Stimulated activated CD4-positive, alpha-beta T cell treated with anti-CD3 and anti-CD28 coated beads, Interleukin-2, amount 100 ng/mL, for 4 hours (primary cell): ENCODE measurements at regions not wholly inside any gene's neighbourhood (a gene's known extent, or its start where the extent isn't known, plus 50 kb on each side); places are given as distances from the start of the nearest gene placed in this dataset.

ENCODE experiments used
- DNase-seq: peaks from one replicate; pipeline ENCODE4 v3.0.0-alpha.2; 2020; ENCODE audit warnings: low read depth

DNA sequence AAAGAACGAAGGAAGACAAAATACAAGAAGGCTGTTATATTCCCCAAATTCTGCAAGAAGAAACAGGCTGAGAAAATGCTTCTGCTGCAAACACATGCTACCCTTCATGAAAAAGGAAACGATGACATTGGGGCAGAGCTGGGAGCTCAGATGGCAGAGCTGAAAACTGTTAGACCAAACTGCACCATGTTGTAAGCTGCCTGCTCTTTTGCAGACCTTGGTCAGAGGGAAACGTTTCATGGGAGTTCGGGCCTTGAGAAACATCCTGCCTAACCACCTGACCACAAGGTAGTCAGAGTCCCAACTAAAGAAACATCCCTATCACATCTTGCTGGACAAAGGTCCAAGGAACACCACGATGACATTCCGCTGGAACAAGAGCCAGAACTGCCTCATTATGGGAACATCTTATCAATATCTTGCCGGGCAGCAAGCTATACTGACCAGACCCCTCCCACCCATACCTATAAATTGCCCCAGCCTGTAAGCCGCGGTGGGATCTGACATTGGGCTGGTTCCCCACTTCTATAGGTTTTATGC is 110.7 kb upstream of the CTSC start:
- DNase-seq = no peak

- DNase-seq = no peak
Observed at GRCh38 chr11:88447281-88447680, 109.7 kb upstream of the CTSC start.

DNA sequence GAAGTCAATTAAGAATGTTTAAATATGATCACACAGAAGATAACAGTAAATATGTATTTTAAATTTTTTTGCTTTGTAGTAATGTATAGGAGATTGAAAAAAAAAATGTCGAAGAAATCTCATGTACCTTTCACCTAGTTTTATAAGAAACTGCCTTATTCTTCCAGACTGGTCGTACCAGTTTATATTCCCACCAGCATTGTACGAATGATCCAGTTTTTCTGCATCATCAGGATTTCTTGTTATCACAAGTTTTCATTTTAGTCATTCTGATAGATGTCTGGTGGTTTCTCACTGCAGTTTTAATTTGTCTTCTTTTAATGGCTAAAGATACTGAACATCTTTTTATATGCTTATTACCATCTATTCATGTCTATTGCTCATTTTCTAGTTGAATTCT is 101.8 kb upstream of the CTSC start:
- DNase-seq = no peak

- DNase-seq = no peak
Observed at GRCh38 chr11:88438721-88439120, 101.2 kb upstream of the CTSC start.

DNA sequence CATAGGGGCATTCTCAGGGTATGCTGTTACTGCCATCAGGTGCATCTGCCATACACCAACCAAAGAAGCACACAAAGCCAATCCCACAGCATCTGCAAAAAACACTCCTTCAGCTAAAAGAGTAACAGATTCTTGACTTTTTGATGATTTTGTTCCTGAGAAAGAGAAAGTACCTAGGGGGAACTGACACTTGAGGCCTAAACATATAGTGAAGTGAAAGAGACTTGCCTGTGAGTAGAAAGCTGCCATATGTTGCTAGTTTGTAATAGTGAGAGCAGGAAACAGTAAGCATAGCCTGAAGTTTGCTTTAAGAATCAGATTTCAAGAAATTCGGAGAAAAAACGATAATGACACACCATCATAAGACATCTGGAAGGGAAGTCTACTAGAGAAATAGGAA is 97.9 kb upstream of the CTSC start:
- no peak for DNase-seq

DNA sequence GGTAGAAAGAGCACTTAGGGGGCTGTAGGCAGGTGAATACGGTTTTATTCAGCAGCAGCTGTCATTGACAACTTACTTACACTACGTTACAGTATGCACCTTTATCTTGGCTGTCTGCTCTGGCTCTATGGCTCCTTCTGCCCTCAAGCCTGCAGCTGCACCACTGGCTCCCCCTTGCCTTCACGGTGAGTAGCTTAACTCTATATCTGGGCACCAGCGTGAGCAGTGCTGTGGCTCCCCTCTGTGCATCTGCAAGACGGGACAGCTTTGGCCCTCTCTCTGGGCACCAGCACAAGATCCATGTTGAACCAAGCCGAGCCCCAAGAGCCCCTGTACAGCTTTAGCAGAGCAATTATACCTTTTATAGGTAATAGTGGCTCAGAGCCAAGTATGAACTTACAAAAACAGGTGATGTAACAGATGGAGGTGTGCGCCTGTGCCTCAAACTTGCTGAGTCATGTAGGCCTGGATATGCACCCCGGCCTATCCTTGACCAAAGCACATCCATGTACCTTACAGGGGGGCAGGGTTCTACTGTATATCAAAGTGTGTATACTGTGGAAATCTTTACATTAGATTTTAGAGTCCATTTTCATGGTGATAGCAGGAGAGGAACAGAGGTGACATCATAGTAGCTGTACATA is 96.9 kb upstream of the CTSC start:
- DNase-seq = no peak

- DNase-seq = no peak
Observed at GRCh38 chr11:88433536-88434230, 96.1 kb upstream of the CTSC start.

DNA sequence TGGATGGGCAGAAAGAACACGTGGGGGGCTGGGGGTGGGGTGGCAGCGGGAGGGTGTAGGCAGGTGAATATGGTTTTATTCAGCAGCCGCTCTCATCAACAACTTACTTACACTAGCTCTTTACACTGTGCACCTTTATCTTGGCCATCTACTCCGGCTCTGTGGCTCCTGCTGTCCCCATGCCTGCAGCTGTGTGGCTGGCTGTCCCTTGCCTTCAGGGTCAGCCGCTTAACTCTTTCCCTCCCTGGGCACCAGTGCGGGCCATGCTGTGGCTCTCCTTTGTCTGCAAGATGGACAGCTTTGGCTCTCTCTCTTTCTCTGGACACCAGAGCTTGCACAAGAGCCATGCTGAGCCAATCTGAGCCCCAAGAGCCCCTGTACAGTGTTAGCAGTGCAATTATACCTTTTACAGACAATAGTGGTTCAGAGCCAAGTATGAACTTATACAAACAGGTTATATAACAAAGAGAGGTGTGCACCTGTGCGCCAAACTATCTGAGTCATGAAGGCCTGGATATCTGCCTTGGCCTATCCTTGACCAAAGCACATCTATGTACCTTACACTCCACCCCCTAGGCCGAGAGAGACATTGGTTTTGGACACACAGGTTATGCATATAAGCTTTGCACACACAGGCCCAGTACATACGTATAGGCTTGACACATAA is 94.3 kb upstream of the CTSC start:
- no peak for DNase-seq

GRCh38 chr11:88428959-88429358 is 91.4 kb upstream of the CTSC start:
- DNase-seq = no peak

- no peak for DNase-seq
Observed at GRCh38 chr11:88427719-88428118, 90.2 kb upstream of the CTSC start.

DNA sequence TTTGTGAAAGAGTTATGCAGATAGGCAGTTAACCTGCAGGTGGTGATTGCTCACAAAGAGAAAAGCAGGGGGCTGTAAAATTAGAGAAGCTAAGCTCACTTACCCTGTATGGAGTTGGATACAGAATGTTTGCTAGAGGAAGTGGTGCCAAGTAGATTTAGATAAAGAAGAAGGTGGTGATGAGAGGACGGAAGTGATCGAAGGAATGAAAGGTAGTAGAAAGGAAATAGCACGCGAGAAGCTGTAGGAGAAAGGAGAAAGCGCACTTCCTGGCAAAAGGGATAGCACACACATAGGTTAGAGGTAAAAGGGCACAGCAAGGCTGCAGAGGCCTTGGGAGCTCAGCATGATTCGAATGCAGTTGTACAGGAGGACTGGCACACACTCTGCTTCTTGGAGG is 87.3 kb upstream of the CTSC start:
- DNase-seq = no peak

DNA sequence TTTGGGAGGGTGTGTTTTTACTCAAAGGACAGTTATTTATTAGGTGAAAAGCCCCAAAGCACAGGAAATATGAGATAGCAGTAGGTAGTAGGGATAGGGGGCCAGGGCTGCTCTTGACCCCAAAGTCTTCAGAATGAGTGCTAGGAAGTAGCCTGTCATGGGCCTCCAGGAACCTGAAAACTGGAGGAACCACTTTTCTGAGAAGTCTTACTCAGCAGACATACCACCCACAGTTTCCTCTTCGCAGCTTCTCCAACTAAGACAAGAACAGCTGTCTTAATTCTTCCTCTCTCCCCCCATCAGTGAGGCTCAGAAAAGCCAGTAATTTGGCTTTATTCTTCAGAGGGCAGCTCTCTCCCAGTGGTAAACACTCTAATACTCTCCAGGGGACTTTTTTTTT is 84.0 kb upstream of the CTSC start:
- DNase-seq = peak; percentile 45

DNA sequence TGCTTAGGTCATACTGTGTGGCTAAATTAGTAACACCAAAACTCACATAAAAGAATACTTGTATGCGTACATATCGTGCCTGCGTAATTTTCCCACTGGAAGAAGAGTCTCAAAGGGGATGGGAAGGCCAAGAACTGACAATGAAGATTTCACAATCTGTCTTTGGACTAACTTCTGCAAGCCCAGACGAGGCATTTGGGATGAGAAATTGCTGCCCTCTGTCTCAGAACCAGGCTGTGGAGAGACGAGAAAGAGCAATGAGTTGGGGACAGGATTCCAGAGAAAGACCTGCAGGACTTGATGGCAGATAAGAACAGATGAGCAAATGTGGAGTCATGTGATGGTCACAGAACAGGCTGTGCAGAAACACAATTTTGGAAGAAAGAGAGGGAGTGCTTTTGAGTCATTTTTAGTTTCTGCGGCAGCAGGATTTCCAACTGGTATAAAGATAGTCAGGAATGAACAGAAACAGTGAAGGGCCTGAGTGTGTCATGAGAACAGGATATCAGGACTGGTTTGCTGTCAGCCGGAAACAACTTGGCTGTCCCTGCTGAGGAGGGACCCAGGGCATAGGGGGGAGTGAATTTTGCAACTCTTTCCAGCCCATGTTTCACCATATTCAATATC is 82.7 kb upstream of the CTSC start:
- DNase-seq = no peak

DNA sequence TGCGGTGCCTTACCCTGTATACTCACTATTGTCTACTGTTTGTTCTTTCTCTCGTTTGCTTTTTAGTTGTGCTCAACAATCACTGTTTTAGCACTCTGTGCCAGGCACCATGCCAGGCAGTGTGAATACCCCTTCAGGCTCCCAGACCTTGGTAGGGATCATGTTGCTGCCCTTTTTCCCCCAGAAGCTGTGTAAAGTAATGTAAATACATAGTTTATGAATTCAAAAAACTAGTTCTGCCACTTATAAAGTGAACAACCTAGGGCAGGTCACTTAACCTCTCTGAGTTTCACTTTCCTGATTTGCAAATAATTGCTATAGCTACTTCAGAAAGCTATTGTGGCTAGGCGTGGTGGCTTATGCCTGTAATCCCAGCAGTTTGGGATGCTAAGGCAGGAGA is 81.0 kb upstream of the CTSC start:
- no peak for DNase-seq

DNA sequence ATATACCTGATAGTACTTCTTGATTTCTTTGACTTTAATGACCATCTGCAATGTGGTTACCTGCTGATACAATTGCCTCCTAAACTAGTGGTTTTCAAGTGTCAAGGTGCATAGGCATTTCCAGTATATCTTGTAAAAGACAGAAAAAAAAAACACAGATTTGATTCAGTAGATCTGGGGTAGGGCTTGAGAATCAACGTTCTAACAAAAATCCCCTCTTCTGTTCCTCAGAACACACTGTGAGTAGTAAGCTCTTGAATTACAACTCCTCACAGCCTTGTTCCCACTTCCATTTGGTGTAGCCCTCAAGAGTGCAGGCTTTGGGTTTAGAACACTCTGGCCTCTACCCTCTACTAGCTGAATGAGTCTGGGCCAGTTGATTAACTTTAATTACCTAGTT is 78.0 kb upstream of the CTSC start:
- DNase-seq = no peak

- no peak for DNase-seq
Observed at GRCh38 chr11:88414981-88415413, 77.5 kb upstream of the CTSC start.

GRCh38 chr11:88414385-88414861 is 76.9 kb upstream of the CTSC start:
- no peak for DNase-seq

DNA sequence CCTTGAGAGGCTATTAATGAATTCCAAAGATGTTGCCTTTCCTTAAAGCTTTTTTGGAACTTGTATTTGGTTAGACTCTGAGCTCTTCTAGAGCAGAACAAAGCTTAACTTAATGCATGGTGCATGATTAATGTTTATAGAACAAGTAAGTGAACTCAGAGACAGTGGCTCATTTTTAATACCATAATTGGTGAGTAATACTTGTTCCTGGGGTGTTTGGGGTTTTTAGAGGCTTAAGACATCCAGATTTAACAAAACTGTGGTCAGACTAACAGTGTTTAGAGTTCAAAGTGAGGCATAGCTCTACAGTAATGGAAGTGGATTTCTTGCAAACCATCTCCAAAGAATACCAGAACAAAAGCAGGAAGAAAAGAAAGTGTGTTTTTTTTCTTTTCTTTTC is 73.7 kb upstream of the CTSC start:
- no peak for DNase-seq

DNA sequence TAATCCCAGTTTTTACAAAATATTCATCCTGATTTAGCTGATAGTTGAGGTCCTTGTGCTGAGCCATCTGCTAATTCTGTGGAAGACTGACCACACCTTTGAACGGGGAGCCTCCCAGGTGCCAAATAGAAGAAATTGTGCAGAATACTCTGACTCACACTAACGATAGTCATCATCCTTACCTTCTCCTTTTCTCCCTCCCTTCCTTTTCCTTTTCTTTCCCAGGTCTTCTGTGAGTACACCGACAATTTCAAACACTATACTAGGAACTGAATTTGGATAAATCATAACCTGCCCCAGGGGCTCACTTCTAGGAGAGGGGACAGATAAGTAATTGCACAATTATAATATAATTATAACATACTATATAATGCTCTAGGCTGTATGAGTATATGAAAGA is 73.1 kb upstream of the CTSC start:
- DNase-seq = no peak

DNA sequence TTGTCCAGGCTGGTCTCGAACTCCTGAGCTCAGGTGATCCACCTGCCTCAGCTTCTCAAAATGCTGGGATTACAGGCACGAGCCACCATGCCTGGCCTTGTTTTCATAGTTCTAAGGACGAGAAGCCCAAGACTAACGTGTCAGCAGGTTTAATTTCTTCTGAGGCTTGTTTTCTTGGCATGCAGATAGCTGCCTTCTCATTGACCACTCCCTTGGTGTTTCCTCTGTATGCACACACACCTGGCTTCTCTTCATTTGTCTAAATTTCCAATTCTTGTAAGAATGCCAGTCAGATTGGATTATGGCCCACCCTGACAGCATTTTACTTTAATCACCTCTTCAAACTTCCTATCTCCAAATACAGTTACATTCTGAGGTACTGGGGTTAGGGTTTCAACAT is 72.5 kb upstream of the CTSC start:
- DNase-seq = no peak

GRCh38 chr11:88406876-88407275 is 69.3 kb upstream of the CTSC start:
- DNase-seq = no peak

DNA sequence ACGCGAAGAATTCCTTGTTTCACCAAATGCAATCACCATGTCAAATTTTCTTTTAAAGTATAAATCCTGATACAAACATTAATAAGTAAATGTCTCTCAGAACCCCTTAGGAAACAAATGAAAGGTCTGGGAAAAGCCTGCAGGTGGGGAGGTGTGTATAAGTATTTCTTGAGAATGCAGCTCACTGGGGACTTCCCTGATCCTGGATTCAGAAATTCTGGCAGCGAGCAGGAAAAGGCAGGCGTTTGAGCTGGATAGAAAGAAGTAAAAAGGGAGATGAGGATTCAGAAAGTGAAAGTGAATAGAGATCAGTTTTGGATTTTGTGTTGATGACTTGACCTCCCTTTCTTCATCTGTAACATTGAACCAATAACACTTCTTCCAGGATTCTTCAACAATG is 68.3 kb upstream of the CTSC start:
- DNase-seq = no peak
